Mucosa of rectum (tissue), 2 donors: ENCODE measurements at regions not wholly inside any gene's neighbourhood (a gene's known extent, or its start where the extent isn't known, plus 50 kb on each side); places are given as distances from the start of the nearest gene placed in this dataset.
A peak's percentile ranks its signal among the peaks of the same experiment; 100 is the strongest.

Source experiments
- H3K27ac ChIP-seq, 2 donors: one replicate each; pipeline ENCODE4 v1.7.0; 2013; ENCODE audit warnings: inconsistent platforms in 2 of 2, low read depth in 2 of 2, low read length in 2 of 2
- H3K27me3 ChIP-seq, 2 donors: one replicate each; pipeline ENCODE4 v1.7.0; 2013; ENCODE audit warnings: low read length in 2 of 2; ENCODE audit not compliant: control insufficient read depth in 2 of 2, insufficient read depth in 2 of 2
- H3K36me3 ChIP-seq, 2 donors: one replicate each; pipeline ENCODE4 v1.7.0; 2013; ENCODE audit warnings: low read length in 2 of 2; ENCODE audit not compliant: control insufficient read depth in 2 of 2, insufficient read depth in 2 of 2
- H3K4me1 ChIP-seq, 2 donors: one replicate each; pipeline ENCODE4 v1.7.0; 2013; ENCODE audit warnings: low read length in 2 of 2, mild to moderate bottlenecking in 1 of 2; ENCODE audit not compliant: control insufficient read depth in 2 of 2, insufficient read depth in 2 of 2
- H3K4me3 ChIP-seq, 2 donors: one replicate each; pipeline ENCODE4 v1.7.0; 2013; ENCODE audit warnings: low read length in 2 of 2
- H3K9ac ChIP-seq, 2 donors: one replicate each; pipeline ENCODE4 v1.7.0; 2013; ENCODE audit warnings: low read length in 2 of 2, low read depth in 1 of 2, mild to moderate bottlenecking in 1 of 2
- H3K9me3 ChIP-seq, 2 donors: one replicate each; pipeline ENCODE4 v1.7.0; 2013; ENCODE audit warnings: low read length in 2 of 2; ENCODE audit not compliant: control insufficient read depth in 2 of 2
- donor health status: healthy.
- donor health status: Normal muscosa, but diverticular disease.

DNA sequence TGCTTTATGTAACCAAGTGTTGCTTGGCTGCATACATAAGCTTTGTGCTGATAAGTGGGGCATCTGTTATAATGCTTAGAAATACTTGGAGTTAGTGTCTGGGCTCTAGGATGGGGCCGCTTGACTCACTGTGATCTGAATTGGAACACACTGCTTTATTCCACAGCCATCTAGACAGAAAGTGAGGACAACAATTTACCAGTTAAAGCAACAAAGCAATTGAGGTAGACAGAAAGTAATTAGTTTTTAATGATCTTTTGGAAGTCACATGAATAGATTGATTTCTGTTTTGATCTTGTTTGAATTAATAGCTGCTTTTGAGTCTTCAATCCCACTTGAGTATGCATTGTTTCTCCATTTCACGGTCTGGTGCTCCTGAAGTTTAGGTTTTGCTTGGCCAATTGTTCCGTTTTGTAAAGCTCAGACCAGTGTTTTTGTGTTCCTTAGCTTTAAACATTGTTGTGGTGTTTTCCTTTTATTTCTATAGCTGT is 157.5 kb downstream of the TRMT11 start:
- no peak overlapping the region for H3K9ac ChIP-seq

GRCh38 chr6:126145351-126145750 is 159.0 kb downstream of the TRMT11 start:
- H3K27ac ChIP-seq: no peak overlapping the region
- no peak overlapping the region for H3K9ac ChIP-seq
- no peak overlapping the region for H3K4me3 ChIP-seq
- no peaks in the 10 kb centered on the region for H3K27me3 ChIP-seq
- no peaks in the 10 kb centered on the region for H3K9me3 ChIP-seq
- H3K4me1 ChIP-seq: no peaks in the 10 kb centered on the region
- no peaks in the 10 kb centered on the region for H3K36me3 ChIP-seq

More for the DNA sequence above, 157.5 kb downstream of the TRMT11 start:
- H3K4me3 ChIP-seq: no peak overlapping the region
- H3K4me1 ChIP-seq: no peaks in the 10 kb centered on the region
- no peak overlapping the region for H3K27ac ChIP-seq
- no peaks in the 10 kb centered on the region for H3K36me3 ChIP-seq
- H3K27me3 ChIP-seq: no peaks in the 10 kb centered on the region
- no peaks in the 10 kb centered on the region for H3K9me3 ChIP-seq

DNA sequence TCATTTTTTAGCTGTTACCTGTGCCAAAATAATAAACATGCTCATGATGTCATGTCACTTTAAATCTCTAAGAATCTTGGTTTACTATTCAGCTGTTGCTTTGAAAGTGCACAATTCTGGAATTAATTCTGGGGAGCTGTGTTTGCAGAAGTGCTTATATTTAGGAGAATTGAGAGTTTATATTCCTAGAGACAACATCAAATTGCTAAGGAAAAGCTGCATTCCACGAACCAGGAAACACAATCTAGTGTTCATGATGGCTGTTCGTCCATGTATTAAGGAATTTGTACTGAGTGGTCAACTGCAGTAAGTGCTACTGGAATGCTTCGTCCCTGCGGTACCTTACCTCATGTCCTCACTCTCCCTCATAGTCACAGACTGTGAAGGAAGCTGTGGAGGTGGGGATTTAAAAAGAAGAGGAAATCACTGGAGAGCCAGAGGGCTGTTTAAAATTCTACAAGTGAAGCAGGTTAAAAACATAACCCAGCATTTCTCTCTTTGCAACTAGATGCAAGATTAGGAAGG is 161.0 kb downstream of the TRMT11 start:
- Histone ChIP-seq H3K9ac (no peak overlapping the region), H3K4me3 (no peak overlapping the region), H3K4me1 (no peaks in the 10 kb centered on the region), H3K36me3 (no peaks in the 10 kb centered on the region), H3K9me3 (no peaks in the 10 kb centered on the region), H3K27ac (no peak overlapping the region), H3K27me3 (no peaks in the 10 kb centered on the region)

GRCh38 chr6:126148853-126149252 is 162.5 kb downstream of the TRMT11 start:
- H3K4me1 ChIP-seq: no peaks in the 10 kb centered on the region

GRCh38 chr6:126152372-126152745 is 166.0 kb downstream of the TRMT11 start:
- Histone ChIP-seq H3K27me3 (no peaks in the 10 kb centered on the region), H3K36me3 (no peaks in the 10 kb centered on the region), H3K4me3 (no peak overlapping the region), H3K4me1 (no peaks in the 10 kb centered on the region), H3K9me3 (no peaks in the 10 kb centered on the region), H3K27ac (no peak overlapping the region), H3K9ac (no peak overlapping the region)

More at GRCh38 chr6:126148853-126149252, 162.5 kb downstream of the TRMT11 start:
- H3K27me3 ChIP-seq: no peaks in the 10 kb centered on the region
- H3K9me3 ChIP-seq: no peaks in the 10 kb centered on the region
- H3K36me3 ChIP-seq: no peaks in the 10 kb centered on the region
- no peak overlapping the region for H3K9ac ChIP-seq
- no peak overlapping the region for H3K27ac ChIP-seq
- no peak overlapping the region for H3K4me3 ChIP-seq

DNA sequence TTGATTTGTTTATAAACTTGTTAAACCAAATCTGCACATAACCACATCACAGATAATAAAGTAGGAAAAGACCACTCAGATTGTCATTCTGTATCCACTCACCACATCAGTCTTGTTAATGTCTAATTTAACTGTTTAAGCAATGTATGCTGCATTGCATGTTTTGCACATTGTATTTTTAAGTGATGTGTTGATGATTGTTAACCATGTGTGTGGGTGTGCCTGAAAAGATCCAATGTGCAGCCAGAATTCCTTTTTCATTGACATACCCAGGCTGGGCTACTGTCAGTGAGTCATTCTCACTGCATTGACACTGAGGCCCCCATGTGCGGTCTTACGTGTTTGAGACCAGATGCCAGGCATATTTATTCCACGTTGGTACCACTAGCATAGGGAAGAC is 167.3 kb downstream of the TRMT11 start:
- Histone ChIP-seq H3K9me3 (no peaks in the 10 kb centered on the region), H3K36me3 (no peaks in the 10 kb centered on the region), H3K27me3 (no peaks in the 10 kb centered on the region), H3K27ac (no peak overlapping the region), H3K4me1 (no peaks in the 10 kb centered on the region), H3K4me3 (no peak overlapping the region), H3K9ac (no peak overlapping the region)

DNA sequence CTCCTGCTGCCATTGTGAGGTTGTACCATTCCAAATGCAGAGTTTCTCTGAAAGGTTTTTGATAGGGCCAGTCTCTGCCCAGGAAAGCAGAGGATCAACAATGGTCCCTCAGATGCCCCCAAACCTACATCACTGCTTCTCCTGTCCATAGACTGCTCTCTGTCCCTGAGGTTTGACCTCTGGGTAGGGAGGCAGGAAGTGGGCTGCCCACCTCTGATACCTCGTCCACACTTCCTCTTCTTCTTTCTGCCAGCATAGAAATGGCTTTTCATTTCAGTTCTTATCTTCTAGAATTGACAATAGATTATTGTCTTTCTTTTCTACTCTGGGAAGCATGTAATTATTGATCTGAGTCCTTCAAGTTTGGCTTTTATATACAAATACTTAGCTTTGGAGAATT is 170.6 kb downstream of the TRMT11 start:
- H3K36me3 ChIP-seq: no peaks in the 10 kb centered on the region

GRCh38 chr6:126167726-126168125 is 172.2 kb upstream of the CENPW start:
- Histone ChIP-seq H3K4me1 (peaks cover 0 to 3% of the 10 kb centered on the region in 2 donors), H3K27ac (no peak overlapping the region), H3K9ac (no peak overlapping the region), H3K9me3 (no peaks in the 10 kb centered on the region), H3K27me3 (no peaks in the 10 kb centered on the region), H3K36me3 (no peaks in the 10 kb centered on the region), H3K4me3 (no peak overlapping the region)

More for the DNA sequence above, 170.6 kb downstream of the TRMT11 start:
- Histone ChIP-seq H3K4me1 (no peaks in the 10 kb centered on the region), H3K9me3 (no peaks in the 10 kb centered on the region), H3K9ac (no peak overlapping the region), H3K4me3 (no peak overlapping the region), H3K27ac (no peak overlapping the region), H3K27me3 (no peaks in the 10 kb centered on the region)

GRCh38 chr6:126170433-126170832 is 169.5 kb upstream of the CENPW start:
- Histone ChIP-seq H3K36me3 (no peaks in the 10 kb centered on the region), H3K27me3 (no peaks in the 10 kb centered on the region), H3K4me1 (peaks cover 0 to 3% of the 10 kb centered on the region in 2 donors), H3K9me3 (no peaks in the 10 kb centered on the region), H3K27ac (peak overlapping the region in 1 of 2 donors; percentile 40), H3K9ac (peak overlapping the region in 1 of 2 donors; percentile 36), H3K4me3 (peak overlapping the region; percentile 33 to 57)

- Histone ChIP-seq H3K9ac (peak overlapping the region; percentile 36 to 52), H3K9me3 (no peaks in the 10 kb centered on the region), H3K4me1 (peaks cover 0 to 3% of the 10 kb centered on the region in 2 donors), H3K4me3 (peak overlapping the region; percentile 33 to 57), H3K27me3 (no peaks in the 10 kb centered on the region), H3K27ac (peak overlapping the region in 1 of 2 donors; percentile 40), H3K36me3 (no peaks in the 10 kb centered on the region)
Measured at GRCh38 chr6:126170978-126171382, 168.9 kb upstream of the CENPW start.
